WTC11 (cell line): ENCODE measurements at regions not wholly inside any gene's neighbourhood (a gene's known extent, or its start where the extent isn't known, plus 50 kb on each side); places are given as distances from the start of the nearest gene placed in this dataset.

Experiments
- CTCF ChIP-seq: fragments of 200-600 bp; IDR thresholded peaks from 2 replicates; pipeline ENCODE4 v1.8.0; 2022; ENCODE audit warnings: antibody characterized with exemption
- E2F4 ChIP-seq: sonication (generic); formaldehyde crosslinking; IDR thresholded peaks from 2 replicates; pipeline ENCODE4 v1.8.1; 2022; ENCODE audit warnings: low read depth, mild to moderate bottlenecking, moderate library complexity, missing genetic modification reagents, borderline replicate concordance
- ELF4 ChIP-seq: sonication (generic); formaldehyde crosslinking; IDR thresholded peaks from 2 replicates; pipeline ENCODE4 v1.8.1; 2022; ENCODE audit warnings: low read depth, mild to moderate bottlenecking, moderate library complexity, missing genetic modification reagents
- ERG ChIP-seq: fragments of 250-450 bp; sonication (Bioruptor Pico); IDR thresholded peaks from 2 replicates; pipeline ENCODE4 v1.8.0; 2021; ENCODE audit warnings: mild to moderate bottlenecking
- FOXK1 ChIP-seq: sonication (generic); formaldehyde crosslinking; IDR thresholded peaks from 2 replicates; pipeline ENCODE4 v1.8.0; 2022; ENCODE audit warnings: mild to moderate bottlenecking, moderate library complexity, missing genetic modification reagents
- HMGXB4 ChIP-seq: sonication (generic); formaldehyde crosslinking; IDR thresholded peaks from 2 replicates; pipeline ENCODE4 v1.8.1; 2023; ENCODE audit warnings: mild to moderate bottlenecking, moderate library complexity, missing genetic modification reagents
- JUN ChIP-seq: sonication (generic); formaldehyde crosslinking; IDR thresholded peaks from 2 replicates; pipeline ENCODE4 v1.8.0; 2023; ENCODE audit warnings: mild to moderate bottlenecking, missing genetic modification reagents
- NFE2L1 ChIP-seq: sonication (generic); formaldehyde crosslinking; IDR thresholded peaks from 2 replicates; pipeline ENCODE4 v1.8.1; 2023; ENCODE audit warnings: missing genetic modification reagents
- PRDM15 ChIP-seq: sonication (generic); formaldehyde crosslinking; IDR thresholded peaks from 2 replicates; pipeline ENCODE4 v1.8.0; 2022; ENCODE audit warnings: missing genetic modification reagents
- USF1 ChIP-seq: sonication (generic); formaldehyde crosslinking; IDR thresholded peaks from 2 replicates; pipeline ENCODE4 v1.8.0; 2022; ENCODE audit warnings: mild to moderate bottlenecking, missing genetic modification reagents

- TF ChIP-seq CTCF, result no peak
- no peak for TF ChIP-seq PRDM15 (CRISPR knock-in tag)
- TF ChIP-seq JUN (CRISPR knock-in tag), result no peak
- TF ChIP-seq NFE2L1 (CRISPR knock-in tag), result no peak
- no peak for TF ChIP-seq HMGXB4
- TF ChIP-seq USF1 (CRISPR knock-in tag), result no peak
- no peak for TF ChIP-seq ELF4 (CRISPR knock-in tag)
- TF ChIP-seq ERG, result no peak
- no peak for TF ChIP-seq E2F4 (CRISPR knock-in tag)
- no peak for TF ChIP-seq FOXK1 (CRISPR knock-in tag)
These were observed 58.1 kb upstream of the NLK start for GRCh38 chr17:27984404-27984803.
